HCT116 (cell line): ENCODE measurements at regions not wholly inside any gene's neighbourhood (a gene's known extent, or its start where the extent isn't known, plus 50 kb on each side); places are given as distances from the start of the nearest gene placed in this dataset.

Experiments
- ATAC-seq: fragments of 200-7000 bp; cut with Tn5 transposase; 2 replicates; pipeline ENCODE4 v1.9.1; 2020; ENCODE audit warnings: mild to moderate bottlenecking, moderate library complexity
- BruUV-seq: library from RNA; stranded (reverse); fragments of 400-500 nt; replicated peaks from 2 replicates; lab custom pipeline; 2021; lab: Mats Ljungman, UMichigan
- CTCF ChIA-PET: fragments of 300-600 bp; sonication (Branson Sonifier 250); formaldehyde crosslinking; loops from one replicate; lab custom pipeline; 2021; ENCODE audit warnings: antibody characterized with exemption; lab: Charles Lee
- POLR2A ChIA-PET: fragments of 300-600, 350-600 bp; sonication (Branson Sonifier 250); formaldehyde crosslinking; loops from one replicate; lab custom pipeline; 2021; ENCODE audit warnings: antibody characterized with exemption; lab: Charles Lee
- RAD21 ChIA-PET, 2 experiments: fragments of 300-600 bp; sonication (Branson Sonifier 250); formaldehyde crosslinking; loops; one replicate each; lab custom pipeline; 2023; ENCODE audit warnings: low total read pairs in 2 of 2; ENCODE audit not compliant: uncharacterized antibody in 2 of 2, unreplicated experiment in 2 of 2, low non-redundant PET in 1 of 2; lab: Charles Lee
- DNase-seq: peaks from one replicate; pipeline ENCODE4 v3.0.0-alpha.2; 2010; ENCODE audit warnings: low read depth, low spot score
- H2AFZ ChIP-seq: fragments of 200-600 bp; shearing (Covaris generic), sonication (generic); 2 replicates; pipeline ENCODE4 v1.6.1; 2017; ENCODE audit warnings: low read depth, mixed run types, mixed read lengths, antibody characterized with exemption, low read length; ENCODE audit not compliant: poor library complexity, severe bottlenecking
- H3K27ac ChIP-seq: 2 replicates; pipeline ENCODE4 v1.5.1; 2012; ENCODE audit warnings: low read depth, low read length
- H3K27me3 ChIP-seq: fragments of 200-600 bp; sonication (generic); 2 replicates; pipeline ENCODE4 v1.6.1; 2016; ENCODE audit warnings: mixed run types, low read length, mixed read lengths; ENCODE audit not compliant: insufficient read depth
- H3K36me3 ChIP-seq, 2 experiments: fragments of 200-500 bp in 1 of 2; fragments of 200-600 bp in 1 of 2; sonication (Bioruptor generic) in 1 of 2; sonication (generic) in 1 of 2; 2 replicates each; pipeline versions ENCODE4 v1.5.1 to v1.6.1; 2014 to 2016; ENCODE audit warnings: low read length in 2 of 2, inconsistent platforms in 1 of 2, mixed read lengths in 1 of 2, mixed run types in 1 of 2; ENCODE audit not compliant: insufficient read depth in 2 of 2, control insufficient read depth in 1 of 2
- H3K4me1 ChIP-seq, 2 experiments: fragments of 200-600 bp in 1 of 2; sonication (generic) in 1 of 2; 2 replicates each; pipeline versions ENCODE4 v1.5.1 to v1.6.1; 2012 to 2017; ENCODE audit warnings: low read length in 2 of 2, inconsistent platforms in 1 of 2, mild to moderate bottlenecking in 1 of 2, mixed read lengths in 1 of 2, mixed run types in 1 of 2, moderate library complexity in 1 of 2; ENCODE audit not compliant: insufficient read depth in 2 of 2, control insufficient read depth in 1 of 2
- H3K4me2 ChIP-seq: fragments of 200-600 bp; sonication (generic); 2 replicates; pipeline ENCODE4 v1.6.1; 2017; ENCODE audit warnings: mixed run types, low read length, mixed read lengths
- H3K4me3 ChIP-seq, 2 experiments: fragments of 200-600 bp in 1 of 2; sonication (generic) in 1 of 2; replicated peaks in 1 of 2; 2 replicates each; pipeline ENCODE4 v1.5.1; 2011 to 2016; ENCODE audit warnings: low read length in 2 of 2, control low read depth in 1 of 2, low read depth in 1 of 2, mild to moderate bottlenecking in 1 of 2, mixed read lengths in 1 of 2, mixed run types in 1 of 2
- H3K79me2 ChIP-seq: fragments of 200-600 bp; sonication (generic); 2 replicates; pipeline ENCODE4 v1.6.1; 2017; ENCODE audit warnings: mild to moderate bottlenecking, mixed run types, low read length, moderate library complexity, mixed read lengths; ENCODE audit not compliant: insufficient read depth
- H3K9ac ChIP-seq: fragments of 200-600 bp; sonication (generic); 2 replicates; pipeline ENCODE4 v1.6.1; 2016; ENCODE audit warnings: low read length, mixed read lengths
- H3K9me2 ChIP-seq: fragments of 200-600 bp; sonication (generic), shearing (Covaris generic); 2 replicates; pipeline ENCODE4 v1.6.1; 2017; ENCODE audit warnings: mixed run types, mild to moderate bottlenecking, moderate library complexity; ENCODE audit not compliant: insufficient read depth
- H3K9me3 ChIP-seq, 2 experiments: fragments of 200-500 bp in 1 of 2; fragments of 200-600 bp in 1 of 2; sonication (Bioruptor generic) in 1 of 2; sonication (generic) in 1 of 2; 2 replicates each; pipeline ENCODE4 v1.6.1; 2014 to 2017; ENCODE audit warnings: low read length in 2 of 2, mixed read lengths in 2 of 2, inconsistent platforms in 1 of 2, low read depth in 1 of 2, mild to moderate bottlenecking in 1 of 2, mixed run types in 1 of 2, moderate library complexity in 1 of 2; ENCODE audit not compliant: control insufficient read depth in 1 of 2, insufficient read depth in 1 of 2
- H4K20me1 ChIP-seq: fragments of 200-600 bp; sonication (generic), shearing (Covaris generic); 2 replicates; pipeline ENCODE4 v1.6.1; 2017; ENCODE audit warnings: mixed run types, mild to moderate bottlenecking, moderate library complexity; ENCODE audit not compliant: insufficient read depth
- CBX3 ChIP-seq: IDR thresholded peaks from 2 replicates; pipeline ENCODE4 v1.6.1; 2012; ENCODE audit warnings: low read depth
- CEBPB ChIP-seq: IDR thresholded peaks from 2 replicates; pipeline ENCODE4 v1.6.1; 2012; ENCODE audit warnings: low read depth
- EGR1 ChIP-seq: IDR thresholded peaks from 2 replicates; pipeline ENCODE4 v1.6.1; 2012; ENCODE audit warnings: low read depth
- ELF1 ChIP-seq: IDR thresholded peaks from 2 replicates; pipeline ENCODE4 v1.6.1; 2012; ENCODE audit warnings: low read depth, borderline replicate concordance
- EZH2 ChIP-seq: fragments of 200-600 bp; sonication (generic); IDR thresholded peaks from 2 replicates; pipeline ENCODE4 v1.6.1; 2017; ENCODE audit warnings: antibody characterized with exemption, mixed run types
- EZH2phosphoT487 ChIP-seq: fragments of 200-600 bp; IDR thresholded peaks from 2 replicates; pipeline ENCODE4 v1.6.1; 2018; ENCODE audit warnings: antibody characterized with exemption, borderline replicate concordance
- POLR2AphosphoS5 ChIP-seq: IDR thresholded peaks from 2 replicates; pipeline ENCODE4 v1.6.1; 2011; ENCODE audit warnings: mild to moderate bottlenecking, low read depth, low read length, moderate library complexity
- RAD21 ChIP-seq: IDR thresholded peaks from 2 replicates; pipeline ENCODE4 v1.6.1; 2012; ENCODE audit warnings: low read depth, mild to moderate bottlenecking
- SP1 ChIP-seq: IDR thresholded peaks from 2 replicates; pipeline ENCODE4 v1.6.1; 2012; ENCODE audit warnings: low read depth
- SRF ChIP-seq: IDR thresholded peaks from 2 replicates; pipeline ENCODE4 v1.6.1; 2012; ENCODE audit warnings: low read depth
- YY1 ChIP-seq: IDR thresholded peaks from 2 replicates; pipeline ENCODE4 v1.6.1; 2011; ENCODE audit warnings: low read length, low read depth, moderate library complexity, mild to moderate bottlenecking; ENCODE audit not compliant: insufficient replicate concordance; ENCODE audit errors: extremely low read depth
- ZFX ChIP-seq: fragments of 450-650 bp; IDR thresholded peaks from 2 replicates; pipeline ENCODE4 v1.6.1; 2017
- ZNF274 ChIP-seq: fragments of 200-500 bp; sonication (Bioruptor generic); IDR thresholded peaks from 2 replicates; pipeline ENCODE4 v1.6.1; 2014; ENCODE audit warnings: mild to moderate bottlenecking, low read depth, low read length, inconsistent platforms
- intact Hi-C: fragments of 100-400 bp; cut with micrococcal nuclease; formaldehyde crosslinking; loops from 2 replicates; pipeline ENCODE4 v1.10.0; 2022
- TF ChIP-seq, protein P1 (sequence below), 3 experiments: fragments of 200-600 bp in 1 of 3; sonication (generic) in 1 of 3; IDR thresholded peaks in 2 of 3; conservative IDR thresholded peaks in 1 of 3; 2 replicates each; pipeline ENCODE4 v1.5.1; 2012 to 2017; ENCODE audit warnings: low read depth in 2 of 3, low read length in 2 of 3, antibody characterized with exemption in 1 of 3, borderline replicate concordance in 1 of 3, control low read depth in 1 of 3, mild to moderate bottlenecking in 1 of 3, mixed read lengths in 1 of 3, mixed run types in 1 of 3, moderate library complexity in 1 of 3; ENCODE audit not compliant: insufficient read depth in 1 of 3
- TF ChIP-seq, protein P2 (sequence below): IDR thresholded peaks from 2 replicates; pipeline ENCODE4 v1.6.1; 2011; ENCODE audit warnings: mild to moderate bottlenecking, low read length, moderate library complexity; ENCODE audit not compliant: insufficient replicate concordance; ENCODE audit errors: extremely low read depth

DNA sequence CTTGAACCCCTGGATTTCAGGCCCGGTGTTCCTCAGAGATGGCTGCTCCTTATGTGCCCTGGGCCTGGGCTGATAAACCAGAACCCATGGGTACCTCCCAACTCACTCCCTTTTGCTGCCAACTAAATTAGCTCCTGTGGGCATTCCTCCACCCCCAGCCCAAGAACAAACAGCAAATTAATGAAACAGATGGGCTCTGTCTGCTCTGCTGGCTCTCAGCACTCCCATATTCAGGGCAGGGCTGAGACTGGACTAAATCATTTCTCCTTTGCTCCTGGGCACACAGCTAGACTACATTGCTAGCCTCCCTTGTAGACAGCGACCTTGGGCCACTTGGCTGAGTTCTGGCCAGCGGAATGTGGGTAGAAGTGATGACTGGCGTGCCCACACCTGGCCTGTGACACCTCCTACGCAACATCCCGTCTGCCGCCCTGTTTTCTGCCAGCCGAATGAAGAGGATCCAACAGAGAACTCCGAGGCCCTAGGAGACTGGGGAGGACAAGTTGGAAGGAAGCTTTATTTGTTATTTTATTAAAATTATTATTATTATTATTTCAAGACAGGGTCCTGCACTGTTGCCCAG lies 101.9 kb upstream of the DISP3 start (continued):
- TF ChIP-seq, protein P1, sequence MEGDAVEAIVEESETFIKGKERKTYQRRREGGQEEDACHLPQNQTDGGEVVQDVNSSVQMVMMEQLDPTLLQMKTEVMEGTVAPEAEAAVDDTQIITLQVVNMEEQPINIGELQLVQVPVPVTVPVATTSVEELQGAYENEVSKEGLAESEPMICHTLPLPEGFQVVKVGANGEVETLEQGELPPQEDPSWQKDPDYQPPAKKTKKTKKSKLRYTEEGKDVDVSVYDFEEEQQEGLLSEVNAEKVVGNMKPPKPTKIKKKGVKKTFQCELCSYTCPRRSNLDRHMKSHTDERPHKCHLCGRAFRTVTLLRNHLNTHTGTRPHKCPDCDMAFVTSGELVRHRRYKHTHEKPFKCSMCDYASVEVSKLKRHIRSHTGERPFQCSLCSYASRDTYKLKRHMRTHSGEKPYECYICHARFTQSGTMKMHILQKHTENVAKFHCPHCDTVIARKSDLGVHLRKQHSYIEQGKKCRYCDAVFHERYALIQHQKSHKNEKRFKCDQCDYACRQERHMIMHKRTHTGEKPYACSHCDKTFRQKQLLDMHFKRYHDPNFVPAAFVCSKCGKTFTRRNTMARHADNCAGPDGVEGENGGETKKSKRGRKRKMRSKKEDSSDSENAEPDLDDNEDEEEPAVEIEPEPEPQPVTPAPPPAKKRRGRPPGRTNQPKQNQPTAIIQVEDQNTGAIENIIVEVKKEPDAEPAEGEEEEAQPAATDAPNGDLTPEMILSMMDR (IDR thresholded peaks at IDR 0.05 in 2 of 3, conservative IDR thresholded peaks at IDR 0.05 in 1 of 3; ENCODE audit: borderline replicate concordance in 1 of 3, insufficient read depth in 1 of 3, low read depth in 2 of 3, low read length in 2 of 3), result no peak
- no peak for TF ChIP-seq ZNF274
- no peak for TF ChIP-seq ELF1
- TF ChIP-seq POLR2AphosphoS5, result no peak
- no peak for TF ChIP-seq SRF
- TF ChIP-seq, all 23 proteins: peak for 0

DNA sequence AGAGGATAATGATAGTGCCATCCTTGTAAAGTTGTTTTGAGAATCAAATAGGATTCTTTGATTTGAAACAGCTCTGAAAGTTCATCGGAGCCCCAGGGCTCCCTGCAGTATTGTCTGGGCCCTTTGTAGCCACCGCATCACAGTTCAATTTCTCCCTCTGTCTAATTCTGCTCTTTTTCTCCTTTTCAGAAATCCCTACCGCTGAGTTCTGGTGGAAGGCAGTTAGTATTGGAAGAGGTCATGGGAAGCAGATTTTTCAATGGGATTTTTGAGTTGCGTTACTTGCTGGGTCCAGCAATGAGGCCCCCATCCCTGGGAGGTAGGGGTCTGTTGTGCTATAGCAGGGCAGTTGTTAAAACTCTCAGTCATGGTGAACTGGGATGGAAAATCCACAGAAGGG lies 101.0 kb upstream of the DISP3 start:
- BruUV-seq, result no TSS peak
- ChIA-PET CTCF (no interaction called here), POLR2A (no interaction called here), RAD21 (no interaction called here)
- Histone ChIP-seq H3K27me3 (peaks cover 7% of the 10 kb centered on the region; the same call in 1 of the 2 replicates), H3K9ac (no peak overlapping the region), H3K79me2 (no peaks in the 10 kb centered on the region), H3K9me2 (no peaks in the 10 kb centered on the region), H3K9me3 (no peaks in the 10 kb centered on the region), H4K20me1 (no peaks in the 10 kb centered on the region), H3K36me3 (no peaks in the 10 kb centered on the region), H2AFZ (no peak overlapping the region), H3K27ac (no peak overlapping the region), H3K4me2 (no peak overlapping the region), H3K4me1 (no peaks in the 10 kb centered on the region), H3K4me3 (no peak overlapping the region)
- no peak for DNase-seq
- no peak for TF ChIP-seq YY1
- TF ChIP-seq ELF1, result no peak
- no peak for TF ChIP-seq CBX3
- no peak for TF ChIP-seq EGR1
- TF ChIP-seq EZH2phosphoT487, result no peak
- TF ChIP-seq, protein P1 (IDR thresholded peaks at IDR 0.05 in 2 of 3, conservative IDR thresholded peaks at IDR 0.05 in 1 of 3; ENCODE audit: borderline replicate concordance in 1 of 3, insufficient read depth in 1 of 3, low read depth in 2 of 3, low read length in 2 of 3), result no peak
- TF ChIP-seq, protein P2, sequence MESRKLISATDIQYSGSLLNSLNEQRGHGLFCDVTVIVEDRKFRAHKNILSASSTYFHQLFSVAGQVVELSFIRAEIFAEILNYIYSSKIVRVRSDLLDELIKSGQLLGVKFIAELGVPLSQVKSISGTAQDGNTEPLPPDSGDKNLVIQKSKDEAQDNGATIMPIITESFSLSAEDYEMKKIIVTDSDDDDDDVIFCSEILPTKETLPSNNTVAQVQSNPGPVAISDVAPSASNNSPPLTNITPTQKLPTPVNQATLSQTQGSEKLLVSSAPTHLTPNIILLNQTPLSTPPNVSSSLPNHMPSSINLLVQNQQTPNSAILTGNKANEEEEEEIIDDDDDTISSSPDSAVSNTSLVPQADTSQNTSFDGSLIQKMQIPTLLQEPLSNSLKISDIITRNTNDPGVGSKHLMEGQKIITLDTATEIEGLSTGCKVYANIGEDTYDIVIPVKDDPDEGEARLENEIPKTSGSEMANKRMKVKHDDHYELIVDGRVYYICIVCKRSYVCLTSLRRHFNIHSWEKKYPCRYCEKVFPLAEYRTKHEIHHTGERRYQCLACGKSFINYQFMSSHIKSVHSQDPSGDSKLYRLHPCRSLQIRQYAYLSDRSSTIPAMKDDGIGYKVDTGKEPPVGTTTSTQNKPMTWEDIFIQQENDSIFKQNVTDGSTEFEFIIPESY, result no peak
- TF ChIP-seq RAD21, result no peak
- no peak for TF ChIP-seq ZFX
- no peak for TF ChIP-seq EZH2
- no peak for TF ChIP-seq SP1
- no peak for TF ChIP-seq POLR2AphosphoS5
- no peak for TF ChIP-seq CEBPB
- ATAC-seq, result no peak
- intact Hi-C loops, result no loop called here
